CD4-positive, alpha-beta T cell (primary cell): ENCODE measurements at regions not wholly inside any gene's neighbourhood (a gene's known extent, or its start where the extent isn't known, plus 50 kb on each side); places are given as distances from the start of the nearest gene placed in this dataset.

ENCODE experiments used
- ATAC-seq: fragments of 200-7000 bp; cut with Tn5 transposase; one replicate; pipeline ENCODE4 v1.10.0; 2022; ENCODE audit warnings: mild to moderate bottlenecking; ENCODE audit not compliant: poor library complexity
- CTCF ChIA-PET: fragments of 350-600 bp; sonication (Branson Sonifier 250); formaldehyde crosslinking; loops from one replicate; lab custom pipeline; 2021; ENCODE audit warnings: antibody characterized with exemption, inconsistent platforms; lab: Charles Lee
- POLR2A ChIA-PET: fragments of 350-600 bp; sonication (Branson Sonifier 250); formaldehyde crosslinking; loops from one replicate; lab custom pipeline; 2021; ENCODE audit warnings: antibody characterized with exemption, inconsistent platforms; lab: Charles Lee
- DNase-seq, 14 experiments: peaks; one replicate each; pipeline ENCODE4 v3.0.0-alpha.2; 2013 to 2020; ENCODE audit warnings: mixed read lengths in 2 of 14
- H3K27ac ChIP-seq, 2 donors: one replicate each; pipeline versions ENCODE4 v1.5.1 to v1.7.0; 2013; ENCODE audit warnings: low read length in 2 of 2, low read depth in 1 of 2, mild to moderate bottlenecking in 1 of 2
- H3K27me3 ChIP-seq, 2 experiments: 1 replicate in 1 of 2; 2 replicates in 1 of 2; pipeline versions ENCODE4 v1.6.1 to v1.7.0; 2013; ENCODE audit warnings: low read length in 2 of 2, control low read depth in 1 of 2, mild to moderate bottlenecking in 1 of 2, moderate library complexity in 1 of 2; ENCODE audit not compliant: insufficient read depth in 2 of 2, control insufficient read depth in 1 of 2
- H3K36me3 ChIP-seq: one replicate; pipeline ENCODE4 v1.6.1; 2013; ENCODE audit warnings: low read length, control low read depth; ENCODE audit not compliant: insufficient read depth
- H3K4me1 ChIP-seq: one replicate; pipeline ENCODE4 v1.6.1; 2013; ENCODE audit warnings: low read length, control low read depth; ENCODE audit not compliant: insufficient read depth
- H3K4me3 ChIP-seq: one replicate; pipeline ENCODE4 v1.5.1; 2013; ENCODE audit warnings: mild to moderate bottlenecking, low read length, moderate library complexity
- H3K9me3 ChIP-seq, 2 experiments: 1 replicate in 1 of 2; 2 replicates in 1 of 2; pipeline versions ENCODE4 v1.6.1 to v1.7.0; 2013; ENCODE audit warnings: low read length in 2 of 2, mild to moderate bottlenecking in 2 of 2, control low read depth in 1 of 2, moderate library complexity in 1 of 2; ENCODE audit not compliant: control insufficient read depth in 1 of 2, insufficient read depth in 1 of 2
- H3K27ac Mint-ChIP-seq: one replicate; pipeline ENCODE4 v1.8.0; 2020; ENCODE audit warnings: mixed read lengths
- H3K27me3 Mint-ChIP-seq: one replicate; pipeline ENCODE4 v1.8.0; 2021; ENCODE audit warnings: mixed read lengths
- H3K36me3 Mint-ChIP-seq: one replicate; pipeline ENCODE4 v1.8.0; 2021; ENCODE audit warnings: low read depth, mixed read lengths
- H3K4me1 Mint-ChIP-seq: one replicate; pipeline ENCODE4 v1.8.0; 2021; ENCODE audit warnings: low read depth, mixed read lengths
- H3K4me3 Mint-ChIP-seq: one replicate; pipeline ENCODE4 v1.8.0; 2020; ENCODE audit warnings: mild to moderate bottlenecking, mixed read lengths
- H3K9me3 Mint-ChIP-seq: one replicate; pipeline ENCODE4 v1.8.0; 2020; ENCODE audit warnings: mixed read lengths
- intact Hi-C, 2 experiments: fragments of 100-400 bp; cut with DNase I in 1 of 2; cut with micrococcal nuclease in 1 of 2; formaldehyde crosslinking; loops; one replicate each; pipeline versions ENCODE4 v1.15.1 to v1.9.0; 2023 to 2025; cut with DNase I, micrococcal nuclease
- TF ChIP-seq, protein P1 (sequence below): fragments of 200-600 bp; IDR thresholded peaks from one replicate; pipeline ENCODE4 v1.8.0; 2022; ENCODE audit warnings: antibody characterized with exemption, mild to moderate bottlenecking

DNA sequence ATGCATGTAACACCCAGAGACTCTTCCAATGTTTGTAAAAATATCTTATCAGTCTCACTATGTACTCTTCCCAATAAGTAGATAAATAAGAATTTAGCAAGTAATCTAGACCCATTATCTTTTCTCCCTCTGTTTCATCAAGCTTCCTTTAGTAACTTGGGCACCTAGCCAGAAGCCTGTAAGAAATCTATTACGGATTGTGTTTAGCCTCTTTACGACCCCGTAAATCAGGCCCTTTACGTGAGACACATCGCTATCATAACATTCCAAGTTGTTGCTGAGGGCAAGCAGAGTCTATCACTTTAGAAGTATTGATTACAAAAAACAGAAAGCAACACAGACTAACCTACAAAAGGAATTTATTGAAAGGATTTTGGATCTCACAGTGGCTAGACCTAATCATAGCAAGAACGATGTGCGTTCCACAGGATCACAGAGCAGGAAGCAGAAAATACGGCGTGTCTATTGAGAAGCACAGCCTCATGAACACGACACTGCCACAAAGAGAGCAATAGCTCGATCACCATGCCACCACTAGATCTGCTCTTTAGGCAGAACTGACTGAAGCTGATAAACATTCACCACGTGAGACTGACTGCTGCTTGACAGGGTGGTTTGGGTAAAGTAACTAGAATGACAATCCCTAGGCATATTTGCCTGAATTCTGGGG lies 922.1 kb downstream of the AMY1C start:
- DNase-seq (no peak), ATAC-seq (no peak)
- Mint-ChIP-seq H3K36me3 (no peaks in the 10 kb centered on the region), H3K4me1 (no peaks in the 10 kb centered on the region), H3K4me3 (no peak overlapping the region), H3K27ac (no peak overlapping the region), H3K9me3 (peaks cover 7% of the 10 kb centered on the region), H3K27me3 (no peaks in the 10 kb centered on the region)
- Histone ChIP-seq H3K27ac (no peak overlapping the region), H3K9me3 (peaks cover 7 to 8% of the 10 kb centered on the region in 2 experiments), H3K36me3 (no peaks in the 10 kb centered on the region), H3K27me3 (no peaks in the 10 kb centered on the region), H3K4me1 (no peaks in the 10 kb centered on the region), H3K4me3 (no peak overlapping the region)
- intact Hi-C loops, result no loop called here
- POLR2A ChIA-PET, result no interaction called here
- CTCF ChIA-PET, result no interaction called here
- TF ChIP-seq, protein P1, sequence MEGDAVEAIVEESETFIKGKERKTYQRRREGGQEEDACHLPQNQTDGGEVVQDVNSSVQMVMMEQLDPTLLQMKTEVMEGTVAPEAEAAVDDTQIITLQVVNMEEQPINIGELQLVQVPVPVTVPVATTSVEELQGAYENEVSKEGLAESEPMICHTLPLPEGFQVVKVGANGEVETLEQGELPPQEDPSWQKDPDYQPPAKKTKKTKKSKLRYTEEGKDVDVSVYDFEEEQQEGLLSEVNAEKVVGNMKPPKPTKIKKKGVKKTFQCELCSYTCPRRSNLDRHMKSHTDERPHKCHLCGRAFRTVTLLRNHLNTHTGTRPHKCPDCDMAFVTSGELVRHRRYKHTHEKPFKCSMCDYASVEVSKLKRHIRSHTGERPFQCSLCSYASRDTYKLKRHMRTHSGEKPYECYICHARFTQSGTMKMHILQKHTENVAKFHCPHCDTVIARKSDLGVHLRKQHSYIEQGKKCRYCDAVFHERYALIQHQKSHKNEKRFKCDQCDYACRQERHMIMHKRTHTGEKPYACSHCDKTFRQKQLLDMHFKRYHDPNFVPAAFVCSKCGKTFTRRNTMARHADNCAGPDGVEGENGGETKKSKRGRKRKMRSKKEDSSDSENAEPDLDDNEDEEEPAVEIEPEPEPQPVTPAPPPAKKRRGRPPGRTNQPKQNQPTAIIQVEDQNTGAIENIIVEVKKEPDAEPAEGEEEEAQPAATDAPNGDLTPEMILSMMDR, result no peak

DNA sequence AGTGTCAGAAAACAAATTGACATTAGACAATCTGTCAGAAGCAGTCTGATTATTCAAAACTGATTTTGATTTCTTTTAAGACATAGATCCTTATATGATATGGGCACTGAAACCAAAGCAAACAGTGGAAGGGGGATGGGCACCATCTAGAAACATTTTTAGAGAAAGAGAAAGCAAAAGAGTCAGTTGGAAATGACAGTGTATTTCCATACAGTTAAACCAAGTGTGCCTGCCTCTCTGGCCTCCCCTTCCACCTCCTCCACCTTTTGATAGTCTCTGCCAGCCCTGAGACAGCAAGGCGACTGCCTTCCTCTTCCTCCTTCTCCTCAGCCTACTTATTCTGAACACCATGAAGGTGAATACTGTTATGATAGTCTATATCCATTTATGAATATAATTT lies 949.7 kb downstream of the AMY1C start:
- Mint-ChIP-seq H3K4me3 (no peak overlapping the region), H3K27me3 (no peaks in the 10 kb centered on the region), H3K9me3 (peaks cover 6% of the 10 kb centered on the region), H3K27ac (no peak overlapping the region), H3K36me3 (no peaks in the 10 kb centered on the region), H3K4me1 (no peaks in the 10 kb centered on the region)
- CTCF ChIA-PET, result no interaction called here
- no peak overlapping the region for H3K27ac ChIP-seq
- intact Hi-C loops, result no loop called here
- no peak for ATAC-seq
- no peak for DNase-seq
- TF ChIP-seq, protein P1, result no peak
- POLR2A ChIA-PET, result no interaction called here
- H3K4me3 ChIP-seq, result no peak overlapping the region
- no peaks in the 10 kb centered on the region for H3K27me3 ChIP-seq
- H3K4me1 ChIP-seq, result no peaks in the 10 kb centered on the region
- H3K9me3 ChIP-seq, result no peaks in the 10 kb centered on the region
- H3K36me3 ChIP-seq, result no peaks in the 10 kb centered on the region

DNA sequence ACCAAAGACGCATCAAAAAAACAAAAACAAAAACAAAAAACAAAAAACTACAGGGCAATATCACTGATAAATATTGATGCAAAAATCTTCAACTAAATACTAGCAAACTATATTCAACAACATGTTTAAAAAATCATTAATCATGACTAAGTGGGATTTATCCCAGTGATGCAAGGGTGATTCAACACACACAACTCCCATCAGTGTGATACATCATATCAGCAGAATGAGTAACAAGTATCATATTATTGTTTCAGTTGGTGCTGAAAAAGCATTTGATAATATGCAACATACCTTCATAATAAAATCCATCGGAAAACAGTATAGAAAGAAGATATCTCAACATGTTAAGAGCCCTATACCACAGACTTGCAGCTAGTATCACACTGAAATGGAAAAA lies 953.0 kb downstream of the AMY1C start:
- CTCF ChIA-PET, result no interaction called here
- no peaks in the 10 kb centered on the region for H3K36me3 ChIP-seq
- Mint-ChIP-seq H3K27ac (no peak overlapping the region), H3K4me3 (no peak overlapping the region), H3K9me3 (peaks cover 2% of the 10 kb centered on the region), H3K4me1 (no peaks in the 10 kb centered on the region), H3K36me3 (no peaks in the 10 kb centered on the region), H3K27me3 (no peaks in the 10 kb centered on the region)
- H3K9me3 ChIP-seq, result no peaks in the 10 kb centered on the region
- no peaks in the 10 kb centered on the region for H3K4me1 ChIP-seq
- no peak for ATAC-seq
- no peak for DNase-seq
- no peak overlapping the region for H3K27ac ChIP-seq
- no peaks in the 10 kb centered on the region for H3K27me3 ChIP-seq
- intact Hi-C loops, result no loop called here
- no peak overlapping the region for H3K4me3 ChIP-seq
- TF ChIP-seq, protein P1, result no peak
- POLR2A ChIA-PET, result no interaction called here
